Subcutaneous abdominal adipose tissue (tissue), 5 donors: ENCODE measurements at regions not wholly inside any gene's neighbourhood (a gene's known extent, or its start where the extent isn't known, plus 50 kb on each side); places are given as distances from the start of the nearest gene placed in this dataset.
"Not testable (repeated sequence)": the region's sequence is repeated elsewhere in the genome, so short reads cannot be mapped to it uniquely, and the experiment has no call there.

ENCODE experiments used
- H3K27ac ChIP-seq: one replicate; pipeline ENCODE4 v1.7.0; 2013; ENCODE audit warnings: low read depth, mild to moderate bottlenecking, inconsistent platforms, low read length, moderate library complexity
- H3K27me3 ChIP-seq, 5 donors: one replicate each; pipeline ENCODE4 v1.7.0; 2013; ENCODE audit warnings: low read length in 5 of 5, inconsistent platforms in 1 of 5; ENCODE audit not compliant: control insufficient read depth in 5 of 5, insufficient read depth in 4 of 5
- H3K36me3 ChIP-seq, 5 donors: one replicate each; pipeline ENCODE4 v1.7.0; 2013; ENCODE audit warnings: low read length in 5 of 5; ENCODE audit not compliant: control insufficient read depth in 5 of 5, insufficient read depth in 5 of 5
- H3K4me1 ChIP-seq, 5 donors: one replicate each; pipeline ENCODE4 v1.7.0; 2013; ENCODE audit warnings: low read length in 5 of 5, mild to moderate bottlenecking in 3 of 5, moderate library complexity in 1 of 5; ENCODE audit not compliant: control insufficient read depth in 5 of 5, insufficient read depth in 5 of 5
- H3K4me3 ChIP-seq, 5 donors: one replicate each; pipeline ENCODE4 v1.7.0; 2013; ENCODE audit warnings: low read length in 5 of 5, low read depth in 1 of 5
- H3K9ac ChIP-seq, 5 donors: one replicate each; pipeline ENCODE4 v1.7.0; 2013; ENCODE audit warnings: low read length in 5 of 5, mild to moderate bottlenecking in 4 of 5, moderate library complexity in 3 of 5
- H3K9me3 ChIP-seq, 5 donors: one replicate each; pipeline ENCODE4 v1.7.0; 2013; ENCODE audit warnings: low read length in 5 of 5; ENCODE audit not compliant: control insufficient read depth in 5 of 5
- donor health status: healthy.
- donor health status: healthy.
- donor health status: healthy.
- donor health status: healthy.
- donor health status: healthy.

- Histone ChIP-seq H3K4me1 (no peaks in the 10 kb centered on the region), H3K27me3 (no peaks in the 10 kb centered on the region), H3K36me3 (no peaks in the 10 kb centered on the region), H3K9me3 (no peaks in the 10 kb centered on the region), H3K9ac (no peak overlapping the region), H3K27ac (no peak overlapping the region), H3K4me3 (no peak overlapping the region)
Observed at GRCh38 chr4:141563723-141564122, 72.7 kb upstream of the IL15 start.

- H3K36me3 ChIP-seq, H3K27ac ChIP-seq: not testable (repeated sequence)
Observed at GRCh38 chr4:141564961-141565360, 71.4 kb upstream of the IL15 start.

GRCh38 chr4:141565379-141566089 is 70.8 kb upstream of the IL15 start:
- Histone ChIP-seq H3K9me3 (no peaks in the 10 kb centered on the region), H3K27ac (no peak overlapping the region), H3K9ac (no peak overlapping the region), H3K27me3 (no peaks in the 10 kb centered on the region), H3K4me1 (no peaks in the 10 kb centered on the region), H3K4me3 (no peak overlapping the region), H3K36me3 (no peaks in the 10 kb centered on the region)

More at GRCh38 chr4:141564961-141565360, 71.4 kb upstream of the IL15 start:
- H3K27me3 ChIP-seq, H3K4me1 ChIP-seq, H3K9me3 ChIP-seq, H3K9ac ChIP-seq, H3K4me3 ChIP-seq: not testable (repeated sequence)

GRCh38 chr4:141567326-141567915 is 69.0 kb upstream of the IL15 start:
- H3K27me3 ChIP-seq, result no peaks in the 10 kb centered on the region
- no peak overlapping the region for H3K4me3 ChIP-seq
- H3K4me1 ChIP-seq, result no peaks in the 10 kb centered on the region
- no peaks in the 10 kb centered on the region for H3K9me3 ChIP-seq
- H3K27ac ChIP-seq, result no peak overlapping the region
- no peaks in the 10 kb centered on the region for H3K36me3 ChIP-seq
- no peak overlapping the region for H3K9ac ChIP-seq

GRCh38 chr4:141569141-141569540 is 67.2 kb upstream of the IL15 start:
- Histone ChIP-seq H3K4me1 (no peaks in the 10 kb centered on the region), H3K9me3 (no peaks in the 10 kb centered on the region), H3K36me3 (no peaks in the 10 kb centered on the region), H3K27me3 (no peaks in the 10 kb centered on the region), H3K4me3 (no peak overlapping the region), H3K9ac (no peak overlapping the region), H3K27ac (no peak overlapping the region)

GRCh38 chr4:141570290-141570689 is 66.1 kb upstream of the IL15 start:
- no peaks in the 10 kb centered on the region for H3K36me3 ChIP-seq
- no peak overlapping the region for H3K9ac ChIP-seq
- H3K9me3 ChIP-seq, result no peaks in the 10 kb centered on the region
- H3K27me3 ChIP-seq, result no peaks in the 10 kb centered on the region
- H3K4me3 ChIP-seq, result no peak overlapping the region
- no peaks in the 10 kb centered on the region for H3K4me1 ChIP-seq
- H3K27ac ChIP-seq, result no peak overlapping the region

- no peak overlapping the region for H3K9ac ChIP-seq
- H3K36me3 ChIP-seq, result no peaks in the 10 kb centered on the region
- H3K9me3 ChIP-seq, result no peaks in the 10 kb centered on the region
- H3K4me1 ChIP-seq, result peaks cover 0 to 7% (median 0%) of the 10 kb centered on the region in 5 donors
- no peaks in the 10 kb centered on the region for H3K27me3 ChIP-seq
- H3K27ac ChIP-seq, result no peak overlapping the region
- no peak overlapping the region for H3K4me3 ChIP-seq
Observed at GRCh38 chr4:141571362-141571761, 65.0 kb upstream of the IL15 start.

GRCh38 chr4:141571793-141572192 is 64.6 kb upstream of the IL15 start:
- Histone ChIP-seq H3K27ac (no peak overlapping the region), H3K36me3 (no peaks in the 10 kb centered on the region), H3K4me3 (no peak overlapping the region), H3K9me3 (no peaks in the 10 kb centered on the region), H3K9ac (no peak overlapping the region), H3K4me1 (peaks cover 0 to 7% (median 0%) of the 10 kb centered on the region in 5 donors), H3K27me3 (no peaks in the 10 kb centered on the region)

- no peaks in the 10 kb centered on the region for H3K36me3 ChIP-seq
- no peaks in the 10 kb centered on the region for H3K9me3 ChIP-seq
- H3K27me3 ChIP-seq, result no peaks in the 10 kb centered on the region
- no peak overlapping the region for H3K9ac ChIP-seq
- no peak overlapping the region for H3K27ac ChIP-seq
- peaks cover 0 to 7% (median 0%) of the 10 kb centered on the region in 5 donors for H3K4me1 ChIP-seq
- H3K4me3 ChIP-seq, result no peak overlapping the region
Observed at GRCh38 chr4:141573678-141574077, 62.7 kb upstream of the IL15 start.

GRCh38 chr4:141575884-141576283 is 60.5 kb upstream of the IL15 start:
- Histone ChIP-seq H3K9ac (no peak overlapping the region), H3K4me3 (no peak overlapping the region), H3K9me3 (no peaks in the 10 kb centered on the region), H3K27ac (no peak overlapping the region), H3K36me3 (no peaks in the 10 kb centered on the region), H3K27me3 (no peaks in the 10 kb centered on the region), H3K4me1 (peaks cover 0 to 7% (median 0%) of the 10 kb centered on the region in 5 donors)
